Testis (tissue), 2 donors: ENCODE measurements at regions not wholly inside any gene's neighbourhood (a gene's known extent, or its start where the extent isn't known, plus 50 kb on each side); places are given as distances from the start of the nearest gene placed in this dataset.

ENCODE experiments used
- CTCF ChIP-seq, 3 experiments: fragments of 450-650 bp in 2 of 3; fragments of 200-600 bp in 1 of 3; sonication (generic) in 1 of 3; IDR thresholded peaks; one replicate each; pipeline ENCODE4 v1.5.1; 2016 to 2019; ENCODE audit warnings: antibody characterized with exemption in 3 of 3, mild to moderate bottlenecking in 2 of 3, moderate library complexity in 1 of 3
- POLR2A ChIP-seq: fragments of 450-650 bp; IDR thresholded peaks from one replicate; pipeline ENCODE4 v1.6.1; 2017; ENCODE audit warnings: antibody characterized with exemption, mild to moderate bottlenecking, moderate library complexity

- TF ChIP-seq POLR2A (no peak), CTCF (IDR thresholded peaks at IDR 0.05) (no peak)
Observed at GRCh38 chr4:132691026-132691425, 458.1 kb upstream of the PCDH10 start.
